Hematopoietic multipotent progenitor cell treated with erythropoietin and hydrocortisone succinate and interleukin-3 and kit ligand, for 4 days (in vitro differentiated cells): ENCODE measurements at regions not wholly inside any gene's neighbourhood (a gene's known extent, or its start where the extent isn't known, plus 50 kb on each side); places are given as distances from the start of the nearest gene placed in this dataset.
"Not testable (repeated sequence)": the region's sequence is repeated elsewhere in the genome, so short reads cannot be mapped to it uniquely, and the experiment has no call there.

Experiments used
- DNase-seq: peaks from one replicate; pipeline ENCODE4 v3.0.0-alpha.2; 2015

GRCh38 chr6:69466979-69467570 lies 329.7 kb downstream of the LMBRD1 start:
- DNase-seq, result no peak

GRCh38 chr6:69465866-69466265 lies 330.9 kb downstream of the LMBRD1 start:
- DNase-seq, result no peak

GRCh38 chr6:69456086-69456485 lies 340.7 kb downstream of the LMBRD1 start:
- no peak for DNase-seq

GRCh38 chr6:69454619-69455018 lies 342.2 kb downstream of the LMBRD1 start:
- DNase-seq, result not testable (repeated sequence)

GRCh38 chr6:69450493-69450892 lies 346.3 kb downstream of the LMBRD1 start:
- DNase-seq, result not testable (repeated sequence)

- no peak for DNase-seq
Observed at GRCh38 chr6:69449887-69450286, 346.9 kb downstream of the LMBRD1 start.
